Transverse colon (tissue), 3 donors: ENCODE measurements at regions not wholly inside any gene's neighbourhood (a gene's known extent, or its start where the extent isn't known, plus 50 kb on each side); places are given as distances from the start of the nearest gene placed in this dataset.

Experiments
- EP300 ChIP-seq: sonication (generic); formaldehyde crosslinking; IDR thresholded peaks from one replicate; pipeline ENCODE4 v1.6.1; 2017; ENCODE audit warnings: antibody characterized with exemption, low read depth
- POLR2A ChIP-seq: fragments of 450-650 bp; IDR thresholded peaks from one replicate; pipeline ENCODE4 v1.6.1; 2016; ENCODE audit warnings: antibody characterized with exemption, mild to moderate bottlenecking, moderate library complexity
- TF ChIP-seq, protein P1 (sequence below), 5 experiments: fragments of 200-600 bp in 3 of 5; fragments of 450-650 bp in 2 of 5; sonication (generic) in 3 of 5; IDR thresholded peaks; 1 replicate in 2 of 5; 2 replicates in 3 of 5; pipeline ENCODE4 v1.5.1; 2016 to 2017; ENCODE audit warnings: antibody characterized with exemption in 5 of 5, inconsistent platforms in 3 of 5, mild to moderate bottlenecking in 2 of 5, moderate library complexity in 1 of 5

- TF ChIP-seq, protein P1, sequence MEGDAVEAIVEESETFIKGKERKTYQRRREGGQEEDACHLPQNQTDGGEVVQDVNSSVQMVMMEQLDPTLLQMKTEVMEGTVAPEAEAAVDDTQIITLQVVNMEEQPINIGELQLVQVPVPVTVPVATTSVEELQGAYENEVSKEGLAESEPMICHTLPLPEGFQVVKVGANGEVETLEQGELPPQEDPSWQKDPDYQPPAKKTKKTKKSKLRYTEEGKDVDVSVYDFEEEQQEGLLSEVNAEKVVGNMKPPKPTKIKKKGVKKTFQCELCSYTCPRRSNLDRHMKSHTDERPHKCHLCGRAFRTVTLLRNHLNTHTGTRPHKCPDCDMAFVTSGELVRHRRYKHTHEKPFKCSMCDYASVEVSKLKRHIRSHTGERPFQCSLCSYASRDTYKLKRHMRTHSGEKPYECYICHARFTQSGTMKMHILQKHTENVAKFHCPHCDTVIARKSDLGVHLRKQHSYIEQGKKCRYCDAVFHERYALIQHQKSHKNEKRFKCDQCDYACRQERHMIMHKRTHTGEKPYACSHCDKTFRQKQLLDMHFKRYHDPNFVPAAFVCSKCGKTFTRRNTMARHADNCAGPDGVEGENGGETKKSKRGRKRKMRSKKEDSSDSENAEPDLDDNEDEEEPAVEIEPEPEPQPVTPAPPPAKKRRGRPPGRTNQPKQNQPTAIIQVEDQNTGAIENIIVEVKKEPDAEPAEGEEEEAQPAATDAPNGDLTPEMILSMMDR (IDR thresholded peaks at IDR 0.05): no peak
- TF ChIP-seq POLR2A: no peak
- TF ChIP-seq EP300: no peak
These were observed 380.3 kb upstream of the B3GALT2 start for GRCh38 chr1:193566735-193567134.
